ENCODE measurements at regions not wholly inside any gene's neighbourhood (a gene's known extent, or its start where the extent isn't known, plus 50 kb on each side); places are given as distances from the start of the nearest gene placed in this dataset.

DNA sequence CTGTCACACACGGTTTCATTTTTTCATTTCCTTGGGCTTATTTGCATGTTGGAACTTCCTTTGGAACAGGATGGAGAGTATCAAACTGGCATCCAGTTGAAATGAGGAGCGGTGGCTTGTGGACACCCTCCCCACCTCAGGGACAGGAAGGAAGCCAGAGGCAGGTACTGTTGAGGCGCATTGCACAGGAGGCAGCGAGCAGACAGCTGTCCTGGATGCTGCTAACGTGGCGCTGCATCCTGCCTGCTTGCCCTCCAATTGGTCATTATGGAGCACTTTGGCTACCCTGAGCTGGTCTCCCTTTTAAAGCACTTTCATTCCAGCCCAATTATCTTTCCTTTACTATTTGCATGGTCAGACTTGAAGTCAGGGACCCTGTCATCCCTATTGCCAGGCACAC is 80.7 kb upstream of the ITGA4 start:
- no peaks in the 10 kb centered on the region for H3K36me3 ChIP-seq
- H3K9me3 ChIP-seq = no peaks in the 10 kb centered on the region
- intact Hi-C loops (cut with DNase I) = no loop called here
- H3K27ac ChIP-seq = no peak overlapping the region
- no peak for ATAC-seq
- WGBS, 4 donors = 72 to 80% (median 77%) methylated on average over 6 of the region's 6 CpGs
- no peaks in the 10 kb centered on the region for H3K27me3 ChIP-seq
- TF ChIP-seq CTCF (IDR thresholded peaks at IDR 0.05) (no peak), POLR2A (IDR thresholded peaks at IDR 0.05) (no peak)
- H3K4me1 ChIP-seq = peaks cover 0 to 22% (median 6%) of the 10 kb centered on the region in 12 donors
- H3K4me3 ChIP-seq = no peak overlapping the region
- no peak for DNase-seq

- H3K4me3 ChIP-seq = no peak overlapping the region
- WGBS, 4 donors = 72 to 84% (median 76%) methylated on average over 1 of the region's 1 CpG
- H3K36me3 ChIP-seq = no peaks in the 10 kb centered on the region
- H3K4me1 ChIP-seq = peaks cover 0 to 16% (median 3%) of the 10 kb centered on the region in 12 donors
- intact Hi-C loops (cut with DNase I) = no loop called here
- no peak overlapping the region for H3K27ac ChIP-seq
- H3K9me3 ChIP-seq = no peaks in the 10 kb centered on the region
- TF ChIP-seq POLR2A (IDR thresholded peaks at IDR 0.05) (no peak), CTCF (IDR thresholded peaks at IDR 0.05) (no peak)
- DNase-seq (no peak), ATAC-seq (no peak)
- no peaks in the 10 kb centered on the region for H3K27me3 ChIP-seq
Observed at GRCh38 chr2:181376999-181377398, 80.2 kb upstream of the ITGA4 start.

GRCh38 chr2:181378491-181378890 is 78.7 kb upstream of the ITGA4 start:
- Histone ChIP-seq H3K4me3 (no peak overlapping the region), H3K27ac (no peak overlapping the region), H3K4me1 (peaks cover 0 to 8% (median 0%) of the 10 kb centered on the region in 12 donors), H3K9me3 (no peaks in the 10 kb centered on the region), H3K36me3 (no peaks in the 10 kb centered on the region), H3K27me3 (no peaks in the 10 kb centered on the region)
- TF ChIP-seq CTCF (IDR thresholded peaks at IDR 0.05) = no peak
- WGBS, 4 donors = 79 to 87% (median 85%) methylated on average over 5 of the region's 5 CpGs
- intact Hi-C loops (cut with DNase I) = no loop called here
- DNase-seq = no peak
- no peak for ATAC-seq

DNA sequence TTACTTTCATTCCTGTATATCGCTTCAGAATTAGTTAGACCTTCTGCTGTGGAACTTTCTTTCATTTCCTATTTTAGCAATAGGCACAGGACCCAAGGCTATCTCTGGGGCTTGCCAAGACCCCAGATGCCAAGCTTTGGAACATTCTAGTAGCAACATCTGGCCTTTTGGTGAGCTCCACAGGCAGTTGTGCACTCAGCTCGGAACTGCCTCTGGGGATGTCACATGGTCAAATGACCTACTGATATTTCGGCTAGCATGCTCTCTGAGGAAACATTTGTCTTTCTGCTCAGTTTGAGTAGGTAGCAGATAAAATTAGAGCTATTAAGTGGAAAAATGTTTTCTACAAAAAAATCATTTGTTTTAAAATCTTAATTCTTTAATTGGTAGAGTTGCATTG is 76.6 kb upstream of the ITGA4 start:
- TF ChIP-seq CTCF (IDR thresholded peaks at IDR 0.05) (no peak), POLR2A (IDR thresholded peaks at IDR 0.05) (no peak)
- Histone ChIP-seq H3K9me3 (peaks cover 0 to 16% (median 0%) of the 10 kb centered on the region in 12 donors), H3K4me3 (no peak overlapping the region), H3K36me3 (no peaks in the 10 kb centered on the region), H3K27ac (no peak overlapping the region), H3K27me3 (no peaks in the 10 kb centered on the region), H3K4me1 (no peaks in the 10 kb centered on the region)
- DNase-seq (peak in 2 of 5 donors; percentile 8 to 34), ATAC-seq (peak in 1 of 4 donors; percentile 36)
- intact Hi-C loops (cut with DNase I) = no loop called here
- WGBS, 4 donors = 57 to 69% (median 59%) methylated on average over 3 of the region's 3 CpGs

Data from heart left ventricle (tissue), 16 donors.